ENCODE measurements at regions not wholly inside any gene's neighbourhood (a gene's known extent, or its start where the extent isn't known, plus 50 kb on each side); places are given as distances from the start of the nearest gene placed in this dataset.
"Not testable (repeated sequence)": the region's sequence is repeated elsewhere in the genome, so short reads cannot be mapped to it uniquely, and the experiment has no call there.

- H3K36me3 ChIP-seq (ENCODE audit: insufficient read depth, low read length); H3K9ac ChIP-seq (ENCODE audit: low read length); H3K4me2 ChIP-seq (ENCODE audit: low read length); H3K4me3 ChIP-seq (ENCODE audit: low read depth, low read length, poor library complexity, severe bottlenecking); H3K9me2 ChIP-seq (ENCODE audit: low read depth, low read length); H3K79me2 ChIP-seq (ENCODE audit: insufficient read depth, low read length); H3F3A ChIP-seq (ENCODE audit: insufficient read depth, low read length); H3K27ac ChIP-seq (ENCODE audit: low read depth, low read length, poor library complexity, severe bottlenecking); H3K27me3 ChIP-seq (ENCODE audit: insufficient read depth, low read length); H2AFZ ChIP-seq (ENCODE audit: low read length); H3K4me1 ChIP-seq (ENCODE audit: insufficient read depth, low read length, severe bottlenecking); H3K9me3 ChIP-seq (ENCODE audit: low read length); H4K20me1 ChIP-seq (ENCODE audit: insufficient read depth, low read length): not testable (repeated sequence)
Measured at GRCh38 chr11:134492411-134492810, 80.4 kb upstream of the B3GAT1 start.

- H3K9ac ChIP-seq (ENCODE audit: low read length) = no peak overlapping the region
- no peaks in the 10 kb centered on the region for H3K9me2 ChIP-seq (ENCODE audit: low read depth, low read length)
- no peaks in the 10 kb centered on the region for H3K36me3 ChIP-seq (ENCODE audit: insufficient read depth, low read length)
- H3K4me3 ChIP-seq (ENCODE audit: low read depth, low read length, poor library complexity, severe bottlenecking) = no peak overlapping the region
- no peak overlapping the region for H3K4me2 ChIP-seq (ENCODE audit: low read length)
- TF ChIP-seq CTCF (IDR thresholded peaks at IDR 0.05; ENCODE audit: low read length) (no peak), EZH2 (IDR thresholded peaks at IDR 0.05; ENCODE audit: borderline replicate concordance, low read length) (no peak)
- H4K20me1 ChIP-seq (ENCODE audit: insufficient read depth, low read length) = no peaks in the 10 kb centered on the region
- H3K27me3 ChIP-seq (ENCODE audit: insufficient read depth, low read length) = no peaks in the 10 kb centered on the region
- H2AFZ ChIP-seq (ENCODE audit: low read length) = no peak overlapping the region
- H3K4me1 ChIP-seq (ENCODE audit: insufficient read depth, low read length, severe bottlenecking) = no peaks in the 10 kb centered on the region
- no peaks in the 10 kb centered on the region for H3K9me3 ChIP-seq (ENCODE audit: low read length)
- no peak overlapping the region for H3K27ac ChIP-seq (ENCODE audit: low read depth, low read length, poor library complexity, severe bottlenecking)
- no peaks in the 10 kb centered on the region for H3K79me2 ChIP-seq (ENCODE audit: insufficient read depth, low read length)
- no peaks in the 10 kb centered on the region for H3F3A ChIP-seq (ENCODE audit: insufficient read depth, low read length)
Measured at GRCh38 chr11:134489728-134490127, 77.7 kb upstream of the B3GAT1 start.

- no peaks in the 10 kb centered on the region for H3K9me2 ChIP-seq (ENCODE audit: low read depth, low read length)
- no peak overlapping the region for H3K4me2 ChIP-seq (ENCODE audit: low read length)
- TF ChIP-seq EZH2 (IDR thresholded peaks at IDR 0.05; ENCODE audit: borderline replicate concordance, low read length) (no peak), CTCF (IDR thresholded peaks at IDR 0.05; ENCODE audit: low read length) (no peak)
Measured at GRCh38 chr11:134488913-134489312, 76.9 kb upstream of the B3GAT1 start.

GRCh38 chr11:134488512-134488911 lies 76.5 kb upstream of the B3GAT1 start:
- Histone ChIP-seq H3F3A (ENCODE audit: insufficient read depth, low read length) (no peaks in the 10 kb centered on the region), H3K4me1 (ENCODE audit: insufficient read depth, low read length, severe bottlenecking) (no peaks in the 10 kb centered on the region), H2AFZ (ENCODE audit: low read length) (no peak overlapping the region), H3K4me3 (ENCODE audit: low read depth, low read length, poor library complexity, severe bottlenecking) (no peak overlapping the region), H3K79me2 (ENCODE audit: insufficient read depth, low read length) (no peaks in the 10 kb centered on the region), H3K27me3 (ENCODE audit: insufficient read depth, low read length) (no peaks in the 10 kb centered on the region), H3K9ac (ENCODE audit: low read length) (no peak overlapping the region), H3K9me3 (ENCODE audit: low read length) (no peaks in the 10 kb centered on the region), H3K27ac (ENCODE audit: low read depth, low read length, poor library complexity, severe bottlenecking) (no peak overlapping the region), H3K4me2 (ENCODE audit: low read length) (no peak overlapping the region), H3K9me2 (ENCODE audit: low read depth, low read length) (no peaks in the 10 kb centered on the region), H3K36me3 (ENCODE audit: insufficient read depth, low read length) (no peaks in the 10 kb centered on the region), H4K20me1 (ENCODE audit: insufficient read depth, low read length) (no peaks in the 10 kb centered on the region)
- TF ChIP-seq CTCF (IDR thresholded peaks at IDR 0.05; ENCODE audit: low read length) (no peak), EZH2 (IDR thresholded peaks at IDR 0.05; ENCODE audit: borderline replicate concordance, low read length) (no peak)

More at GRCh38 chr11:134488913-134489312, 76.9 kb upstream of the B3GAT1 start:
- Histone ChIP-seq H3K9me3 (ENCODE audit: low read length) (no peaks in the 10 kb centered on the region), H3K27ac (ENCODE audit: low read depth, low read length, poor library complexity, severe bottlenecking) (no peak overlapping the region), H3F3A (ENCODE audit: insufficient read depth, low read length) (no peaks in the 10 kb centered on the region), H3K79me2 (ENCODE audit: insufficient read depth, low read length) (no peaks in the 10 kb centered on the region), H3K4me1 (ENCODE audit: insufficient read depth, low read length, severe bottlenecking) (no peaks in the 10 kb centered on the region), H2AFZ (ENCODE audit: low read length) (no peak overlapping the region), H3K27me3 (ENCODE audit: insufficient read depth, low read length) (no peaks in the 10 kb centered on the region), H4K20me1 (ENCODE audit: insufficient read depth, low read length) (no peaks in the 10 kb centered on the region), H3K4me3 (ENCODE audit: low read depth, low read length, poor library complexity, severe bottlenecking) (no peak overlapping the region), H3K9ac (ENCODE audit: low read length) (no peak overlapping the region), H3K36me3 (ENCODE audit: insufficient read depth, low read length) (no peaks in the 10 kb centered on the region)

All from OCI-LY1 (cell line).